Activated T-cell treated with anti-CD3 and anti-CD28 coated beads, Interleukin-2, amount 50 U/mL, for 4 hours (primary cell): ENCODE measurements at regions not wholly inside any gene's neighbourhood (a gene's known extent, or its start where the extent isn't known, plus 50 kb on each side); places are given as distances from the start of the nearest gene placed in this dataset.

ENCODE experiments used
- ATAC-seq, 2 donors: fragments of 200-7000 bp; cut with Tn5 transposase; one replicate each; pipeline ENCODE4 v1.10.0; 2021
- DNase-seq: peaks from one replicate; pipeline ENCODE4 v3.0.0-alpha.2; 2020
- H3K27me3 Mint-ChIP-seq: one replicate; pipeline ENCODE4 v1.8.0; 2021; ENCODE audit warnings: low read depth, mixed read lengths
- H3K36me3 Mint-ChIP-seq: one replicate; pipeline ENCODE4 v1.8.0; 2022; ENCODE audit warnings: mixed read lengths; ENCODE audit not compliant: insufficient read depth
- H3K4me1 Mint-ChIP-seq: one replicate; pipeline ENCODE4 v1.8.0; 2021; ENCODE audit warnings: low read depth, mixed read lengths
- H3K4me3 Mint-ChIP-seq: one replicate; pipeline ENCODE4 v1.8.0; 2021; ENCODE audit warnings: mild to moderate bottlenecking, moderate library complexity, mixed read lengths
- H3K9me3 Mint-ChIP-seq: one replicate; pipeline ENCODE4 v1.8.0; 2021; ENCODE audit warnings: mixed read lengths

- no peaks in the 10 kb centered on the region for H3K4me1 Mint-ChIP-seq
- H3K9me3 Mint-ChIP-seq: peaks cover 4% of the 10 kb centered on the region
- DNase-seq (no peak), ATAC-seq (no peak)
- H3K4me3 Mint-ChIP-seq: no peak overlapping the region
- H3K27me3 Mint-ChIP-seq: no peaks in the 10 kb centered on the region
- H3K36me3 Mint-ChIP-seq: no peaks in the 10 kb centered on the region
Measured at GRCh38 chr6:66961191-66961590, 1254.2 kb upstream of the EYS start.

- H3K4me1 Mint-ChIP-seq: no peaks in the 10 kb centered on the region
- ATAC-seq (no peak), DNase-seq (no peak)
- peaks cover 13% of the 10 kb centered on the region for H3K9me3 Mint-ChIP-seq
- no peaks in the 10 kb centered on the region for H3K27me3 Mint-ChIP-seq
- H3K4me3 Mint-ChIP-seq: no peak overlapping the region
- H3K36me3 Mint-ChIP-seq: no peaks in the 10 kb centered on the region
Measured at GRCh38 chr6:66949191-66949661, 1242.2 kb upstream of the EYS start.

- Mint-ChIP-seq H3K27me3 (no peaks in the 10 kb centered on the region), H3K4me1 (no peaks in the 10 kb centered on the region), H3K9me3 (peaks cover 22% of the 10 kb centered on the region), H3K4me3 (no peak overlapping the region), H3K36me3 (no peaks in the 10 kb centered on the region)
- no peak for DNase-seq
- no peak for ATAC-seq
Measured at GRCh38 chr6:66948106-66948505, 1241.1 kb upstream of the EYS start.

- ATAC-seq: no peak
- peaks cover 20% of the 10 kb centered on the region for H3K9me3 Mint-ChIP-seq
- no peak overlapping the region for H3K4me3 Mint-ChIP-seq
- H3K36me3 Mint-ChIP-seq: no peaks in the 10 kb centered on the region
- DNase-seq: no peak
- H3K4me1 Mint-ChIP-seq: no peaks in the 10 kb centered on the region
- no peaks in the 10 kb centered on the region for H3K27me3 Mint-ChIP-seq
Measured at GRCh38 chr6:66940003-66940402, 1233.0 kb upstream of the EYS start.

GRCh38 chr6:66937180-66937579, 1230.2 kb upstream of the EYS start:
- H3K9me3 Mint-ChIP-seq: peaks cover 9% of the 10 kb centered on the region
- ATAC-seq (no peak), DNase-seq (no peak)
- H3K27me3 Mint-ChIP-seq: no peaks in the 10 kb centered on the region
- no peaks in the 10 kb centered on the region for H3K4me1 Mint-ChIP-seq
- no peaks in the 10 kb centered on the region for H3K36me3 Mint-ChIP-seq
- H3K4me3 Mint-ChIP-seq: no peak overlapping the region

GRCh38 chr6:66935612-66936011, 1228.6 kb upstream of the EYS start:
- Mint-ChIP-seq H3K4me3 (no peak overlapping the region), H3K27me3 (no peaks in the 10 kb centered on the region), H3K36me3 (no peaks in the 10 kb centered on the region), H3K4me1 (no peaks in the 10 kb centered on the region), H3K9me3 (peaks cover 5% of the 10 kb centered on the region)
- ATAC-seq (no peak), DNase-seq (no peak)

GRCh38 chr6:66931787-66932186, 1224.8 kb upstream of the EYS start:
- DNase-seq (no peak), ATAC-seq (no peak)
- Mint-ChIP-seq H3K4me1 (no peaks in the 10 kb centered on the region), H3K36me3 (no peaks in the 10 kb centered on the region), H3K9me3 (peaks cover 21% of the 10 kb centered on the region), H3K27me3 (no peaks in the 10 kb centered on the region), H3K4me3 (no peak overlapping the region)

- no peak overlapping the region for H3K4me3 Mint-ChIP-seq
- DNase-seq (no peak), ATAC-seq (no peak)
- peaks cover 26% of the 10 kb centered on the region for H3K9me3 Mint-ChIP-seq
- no peaks in the 10 kb centered on the region for H3K36me3 Mint-ChIP-seq
- H3K27me3 Mint-ChIP-seq: no peaks in the 10 kb centered on the region
- H3K4me1 Mint-ChIP-seq: no peaks in the 10 kb centered on the region
Measured at GRCh38 chr6:66930559-66931290, 1223.7 kb upstream of the EYS start.

GRCh38 chr6:66926060-66926459, 1219.0 kb upstream of the EYS start:
- ATAC-seq: no peak
- no peaks in the 10 kb centered on the region for H3K4me1 Mint-ChIP-seq
- no peak for DNase-seq
- no peaks in the 10 kb centered on the region for H3K36me3 Mint-ChIP-seq
- no peak overlapping the region for H3K4me3 Mint-ChIP-seq
- H3K27me3 Mint-ChIP-seq: no peaks in the 10 kb centered on the region
- peaks cover 56% of the 10 kb centered on the region for H3K9me3 Mint-ChIP-seq

GRCh38 chr6:66913657-66914056, 1206.6 kb upstream of the EYS start:
- DNase-seq (no peak), ATAC-seq (no peak)
- H3K4me3 Mint-ChIP-seq: no peak overlapping the region
- H3K27me3 Mint-ChIP-seq: no peaks in the 10 kb centered on the region
- H3K4me1 Mint-ChIP-seq: no peaks in the 10 kb centered on the region
- H3K36me3 Mint-ChIP-seq: no peaks in the 10 kb centered on the region
- H3K9me3 Mint-ChIP-seq: peaks cover 6% of the 10 kb centered on the region

- H3K27me3 Mint-ChIP-seq: no peaks in the 10 kb centered on the region
- no peak overlapping the region for H3K4me3 Mint-ChIP-seq
- H3K9me3 Mint-ChIP-seq: peaks cover 9% of the 10 kb centered on the region
- no peaks in the 10 kb centered on the region for H3K4me1 Mint-ChIP-seq
- no peak for ATAC-seq
- no peak for DNase-seq
- H3K36me3 Mint-ChIP-seq: no peaks in the 10 kb centered on the region
Measured at GRCh38 chr6:66902457-66902856, 1195.4 kb upstream of the EYS start.

GRCh38 chr6:66900133-66901083, 1193.4 kb upstream of the EYS start:
- ATAC-seq (no peak), DNase-seq (no peak)
- Mint-ChIP-seq H3K9me3 (peaks cover 9% of the 10 kb centered on the region), H3K4me3 (no peak overlapping the region), H3K27me3 (no peaks in the 10 kb centered on the region), H3K36me3 (no peaks in the 10 kb centered on the region), H3K4me1 (no peaks in the 10 kb centered on the region)

- Mint-ChIP-seq H3K4me1 (no peaks in the 10 kb centered on the region), H3K4me3 (no peak overlapping the region), H3K9me3 (peaks cover 14% of the 10 kb centered on the region), H3K36me3 (no peaks in the 10 kb centered on the region), H3K27me3 (no peaks in the 10 kb centered on the region)
- no peak for DNase-seq
- no peak for ATAC-seq
Measured at GRCh38 chr6:66897576-66897975, 1190.5 kb upstream of the EYS start.

GRCh38 chr6:66896415-66896814, 1189.4 kb upstream of the EYS start:
- Mint-ChIP-seq H3K36me3 (no peaks in the 10 kb centered on the region), H3K4me1 (no peaks in the 10 kb centered on the region), H3K27me3 (no peaks in the 10 kb centered on the region), H3K4me3 (no peak overlapping the region), H3K9me3 (peaks cover 14% of the 10 kb centered on the region)
- ATAC-seq (no peak), DNase-seq (no peak)

GRCh38 chr6:66883453-66883852, 1176.4 kb upstream of the EYS start:
- H3K4me1 Mint-ChIP-seq: no peaks in the 10 kb centered on the region
- DNase-seq: no peak
- no peaks in the 10 kb centered on the region for H3K36me3 Mint-ChIP-seq
- no peak overlapping the region for H3K4me3 Mint-ChIP-seq
- ATAC-seq: no peak
- peaks cover 21% of the 10 kb centered on the region for H3K9me3 Mint-ChIP-seq
- H3K27me3 Mint-ChIP-seq: no peaks in the 10 kb centered on the region
